ENCODE measurements at regions not wholly inside any gene's neighbourhood (a gene's known extent, or its start where the extent isn't known, plus 50 kb on each side); places are given as distances from the start of the nearest gene placed in this dataset.

DNA sequence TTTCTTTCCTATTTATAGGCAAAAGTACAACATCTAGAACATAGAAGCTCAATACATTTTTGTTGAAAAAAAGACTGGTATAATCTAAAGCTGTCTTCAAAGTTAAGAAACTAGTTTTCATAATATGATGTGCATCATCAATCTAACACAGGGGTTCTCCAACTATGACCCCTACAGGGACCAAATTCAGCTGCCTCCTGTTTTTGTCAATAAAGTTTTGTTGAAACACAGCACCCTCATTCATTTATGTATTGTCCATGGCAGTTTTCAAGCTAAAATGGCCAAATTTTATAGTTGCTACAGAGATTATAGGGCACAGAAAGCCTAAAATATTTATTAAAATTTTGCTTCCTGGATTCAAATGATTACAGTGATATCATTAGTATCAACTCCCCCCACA, 452.9 kb downstream of the CCER1 start:
- TF ChIP-seq POLR2A (IDR thresholded peaks at IDR 0.05) (no peak), POLR2AphosphoS5 (IDR thresholded peaks at IDR 0.05) (no peak)

Measured in stomach (tissue), 4 donors.